ENCODE measurements at regions not wholly inside any gene's neighbourhood (a gene's known extent, or its start where the extent isn't known, plus 50 kb on each side); places are given as distances from the start of the nearest gene placed in this dataset.
"Not testable (repeated sequence)": the region's sequence is repeated elsewhere in the genome, so short reads cannot be mapped to it uniquely, and the experiment has no call there.

DNA sequence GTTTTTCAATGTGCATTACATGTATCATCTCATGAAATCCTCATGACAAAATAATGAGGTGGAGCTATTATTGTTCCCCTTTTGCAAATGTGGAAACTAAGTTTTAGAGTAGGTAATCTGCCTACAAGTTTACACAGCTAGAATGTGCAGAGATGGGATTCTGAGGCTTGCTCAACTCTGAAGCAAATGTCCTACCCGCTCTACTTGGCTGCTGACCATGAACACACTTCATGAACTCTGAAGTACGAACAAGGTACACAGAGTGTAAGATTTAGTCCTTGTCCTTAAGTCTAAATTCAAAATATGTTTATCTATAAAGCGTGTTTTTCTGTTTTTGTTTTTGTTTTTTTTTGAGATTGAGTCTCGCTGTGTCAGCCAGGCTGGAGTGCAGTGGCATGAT is 63.6 kb upstream of the NOTCH2NLA start:
- TF ChIP-seq, protein P1, sequence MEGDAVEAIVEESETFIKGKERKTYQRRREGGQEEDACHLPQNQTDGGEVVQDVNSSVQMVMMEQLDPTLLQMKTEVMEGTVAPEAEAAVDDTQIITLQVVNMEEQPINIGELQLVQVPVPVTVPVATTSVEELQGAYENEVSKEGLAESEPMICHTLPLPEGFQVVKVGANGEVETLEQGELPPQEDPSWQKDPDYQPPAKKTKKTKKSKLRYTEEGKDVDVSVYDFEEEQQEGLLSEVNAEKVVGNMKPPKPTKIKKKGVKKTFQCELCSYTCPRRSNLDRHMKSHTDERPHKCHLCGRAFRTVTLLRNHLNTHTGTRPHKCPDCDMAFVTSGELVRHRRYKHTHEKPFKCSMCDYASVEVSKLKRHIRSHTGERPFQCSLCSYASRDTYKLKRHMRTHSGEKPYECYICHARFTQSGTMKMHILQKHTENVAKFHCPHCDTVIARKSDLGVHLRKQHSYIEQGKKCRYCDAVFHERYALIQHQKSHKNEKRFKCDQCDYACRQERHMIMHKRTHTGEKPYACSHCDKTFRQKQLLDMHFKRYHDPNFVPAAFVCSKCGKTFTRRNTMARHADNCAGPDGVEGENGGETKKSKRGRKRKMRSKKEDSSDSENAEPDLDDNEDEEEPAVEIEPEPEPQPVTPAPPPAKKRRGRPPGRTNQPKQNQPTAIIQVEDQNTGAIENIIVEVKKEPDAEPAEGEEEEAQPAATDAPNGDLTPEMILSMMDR (IDR thresholded peaks at IDR 0.05; ENCODE audit: low read length): not testable (repeated sequence)
- TF ChIP-seq EZH2 (IDR thresholded peaks at IDR 0.05; ENCODE audit: borderline replicate concordance, low read length): not testable (repeated sequence)
